GM19328 (cell line): ENCODE measurements at regions not wholly inside any gene's neighbourhood (a gene's known extent, or its start where the extent isn't known, plus 50 kb on each side); places are given as distances from the start of the nearest gene placed in this dataset.

Experiments
- ATAC-seq: cut with Tn5 transposase; IDR thresholded peaks from one replicate; pipeline ENCODE4 v1.9.1; 2021; ENCODE audit warnings: mild to moderate bottlenecking, moderate library complexity; ENCODE audit not compliant: unreplicated experiment

- no peak for ATAC-seq
These were observed 1450.7 kb upstream of the TENM3 start for GRCh38 chr4:180792541-180792940.

GRCh38 chr4:180794333-180794732, 1448.9 kb upstream of the TENM3 start:
- no peak for ATAC-seq

- ATAC-seq = no peak
These were observed 1445.1 kb upstream of the TENM3 start for GRCh38 chr4:180798036-180798577.

- ATAC-seq = no peak
These were observed 1443.4 kb upstream of the TENM3 start for GRCh38 chr4:180799798-180800197.

- ATAC-seq = no peak
These were observed 1438.1 kb upstream of the TENM3 start for GRCh38 chr4:180805101-180805500.

GRCh38 chr4:180808862-180809261, 1434.3 kb upstream of the TENM3 start:
- ATAC-seq = no peak

GRCh38 chr4:180809439-180809838, 1433.8 kb upstream of the TENM3 start:
- no peak for ATAC-seq

- ATAC-seq = no peak
These were observed 1432.6 kb upstream of the TENM3 start for GRCh38 chr4:180810581-180810980.

GRCh38 chr4:180811556-180811955, 1431.6 kb upstream of the TENM3 start:
- ATAC-seq = no peak

- no peak for ATAC-seq
These were observed 1430.4 kb upstream of the TENM3 start for GRCh38 chr4:180812783-180813182.

GRCh38 chr4:180814875-180815417, 1428.3 kb upstream of the TENM3 start:
- no peak for ATAC-seq

GRCh38 chr4:180817529-180817928, 1425.7 kb upstream of the TENM3 start:
- ATAC-seq = no peak

GRCh38 chr4:180823108-180823507, 1420.1 kb upstream of the TENM3 start:
- ATAC-seq = no peak

- ATAC-seq = no peak
These were observed 1415.8 kb upstream of the TENM3 start for GRCh38 chr4:180827232-180828009.

- no peak for ATAC-seq
These were observed 1414.7 kb upstream of the TENM3 start for GRCh38 chr4:180828455-180829018.

GRCh38 chr4:180832073-180832472, 1411.1 kb upstream of the TENM3 start:
- ATAC-seq = no peak

- no peak for ATAC-seq
These were observed 1403.1 kb upstream of the TENM3 start for GRCh38 chr4:180840142-180840541.

GRCh38 chr4:180850318-180850940, 1392.8 kb upstream of the TENM3 start:
- no peak for ATAC-seq

- no peak for ATAC-seq
These were observed 1390.5 kb upstream of the TENM3 start for GRCh38 chr4:180852738-180853137.

GRCh38 chr4:180855184-180855583, 1388.0 kb upstream of the TENM3 start:
- no peak for ATAC-seq

- no peak for ATAC-seq
These were observed 1383.0 kb upstream of the TENM3 start for GRCh38 chr4:180860089-180860720.
